HG03045 (cell line): ENCODE measurements at regions not wholly inside any gene's neighbourhood (a gene's known extent, or its start where the extent isn't known, plus 50 kb on each side); places are given as distances from the start of the nearest gene placed in this dataset.
"Not testable (repeated sequence)": the region's sequence is repeated elsewhere in the genome, so short reads cannot be mapped to it uniquely, and the experiment has no call there.

ENCODE experiments used
- ATAC-seq: cut with Tn5 transposase; IDR thresholded peaks from one replicate; pipeline ENCODE4 v1.9.1; 2021; ENCODE audit warnings: mild to moderate bottlenecking, moderate library complexity; ENCODE audit not compliant: unreplicated experiment

GRCh38 chr1:228937351-228937750 lies 202.1 kb downstream of the RHOU start:
- ATAC-seq = no peak

- ATAC-seq = no peak
Observed at GRCh38 chr1:228937851-228938536, 202.7 kb downstream of the RHOU start.

GRCh38 chr1:228938537-228938901 lies 203.2 kb downstream of the RHOU start:
- no peak for ATAC-seq

GRCh38 chr1:228939001-228939691 lies 203.9 kb downstream of the RHOU start:
- no peak for ATAC-seq

- ATAC-seq = no peak
Observed at GRCh38 chr1:228939881-228940392, 204.7 kb downstream of the RHOU start.

GRCh38 chr1:228940526-228940925 lies 205.2 kb downstream of the RHOU start:
- ATAC-seq = no peak

- ATAC-seq = no peak
Observed at GRCh38 chr1:228940926-228941325, 205.6 kb downstream of the RHOU start.

- no peak for ATAC-seq
Observed at GRCh38 chr1:228941666-228942065, 206.4 kb downstream of the RHOU start.

GRCh38 chr1:228943436-228943835 lies 208.2 kb downstream of the RHOU start:
- no peak for ATAC-seq

GRCh38 chr1:228944296-228944695 lies 209.0 kb downstream of the RHOU start:
- ATAC-seq = no peak

GRCh38 chr1:228944935-228945371 lies 209.7 kb downstream of the RHOU start:
- no peak for ATAC-seq

GRCh38 chr1:228945885-228946284 lies 210.6 kb downstream of the RHOU start:
- no peak for ATAC-seq

GRCh38 chr1:228949617-228950016 lies 214.3 kb downstream of the RHOU start:
- not testable (repeated sequence) for ATAC-seq

- no peak for ATAC-seq
Observed at GRCh38 chr1:228953207-228953606, 217.9 kb downstream of the RHOU start.

GRCh38 chr1:228953808-228954207 lies 218.5 kb downstream of the RHOU start:
- not testable (repeated sequence) for ATAC-seq

GRCh38 chr1:228955691-228956090 lies 220.4 kb downstream of the RHOU start:
- no peak for ATAC-seq

- no peak for ATAC-seq
Observed at GRCh38 chr1:228956864-228957263, 221.6 kb downstream of the RHOU start.

GRCh38 chr1:228957535-228957934 lies 222.3 kb downstream of the RHOU start:
- no peak for ATAC-seq

- no peak for ATAC-seq
Observed at GRCh38 chr1:228958121-228958520, 222.8 kb downstream of the RHOU start.

GRCh38 chr1:228958741-228959140 lies 223.5 kb downstream of the RHOU start:
- ATAC-seq = no peak

- ATAC-seq = no peak
Observed at GRCh38 chr1:228960705-228961104, 225.4 kb downstream of the RHOU start.

- ATAC-seq = no peak
Observed at GRCh38 chr1:228961511-228961910, 226.2 kb downstream of the RHOU start.
